PC-9 (cell line): ENCODE measurements at regions not wholly inside any gene's neighbourhood (a gene's known extent, or its start where the extent isn't known, plus 50 kb on each side); places are given as distances from the start of the nearest gene placed in this dataset.

Source experiments
- CTCF ChIP-seq: fragments of 200-600 bp; sonication (generic); conservative IDR thresholded peaks from 2 replicates; pipeline ENCODE4 v1.6.1; 2017; ENCODE audit warnings: mixed run types, antibody characterized with exemption, mild to moderate bottlenecking, moderate library complexity
- EZH2 ChIP-seq: fragments of 200-600 bp; sonication (generic); IDR thresholded peaks from 2 replicates; pipeline ENCODE4 v1.8.0; 2017; ENCODE audit warnings: antibody characterized with exemption, low read depth

GRCh38 chr5:88081877-88082276 lies 186.8 kb downstream of the TMEM161B start:
- TF ChIP-seq CTCF: no peak
- TF ChIP-seq EZH2: no peak
